GM23248 (cell line): ENCODE measurements at regions not wholly inside any gene's neighbourhood (a gene's known extent, or its start where the extent isn't known, plus 50 kb on each side); places are given as distances from the start of the nearest gene placed in this dataset.

Experiments used
- EZH2 ChIP-seq: fragments of 200-600 bp; sonication (generic); IDR thresholded peaks from 2 replicates; pipeline ENCODE4 v1.6.1; 2018; ENCODE audit warnings: antibody characterized with exemption, mild to moderate bottlenecking; ENCODE audit not compliant: insufficient read depth, poor library complexity, severe bottlenecking
- EZH2phosphoT487 ChIP-seq: fragments of 200-600 bp; sonication (generic); IDR thresholded peaks from 2 replicates; pipeline ENCODE4 v1.6.1; 2018; ENCODE audit warnings: antibody characterized with exemption, moderate library complexity, mild to moderate bottlenecking, low read depth; ENCODE audit not compliant: insufficient read depth

- TF ChIP-seq EZH2 (no peak), EZH2phosphoT487 (no peak)
Observed at GRCh38 chr10:69745698-69746097, 56.0 kb upstream of the COL13A1 start.
